Adrenal gland (tissue), 5 donors: ENCODE measurements at regions not wholly inside any gene's neighbourhood (a gene's known extent, or its start where the extent isn't known, plus 50 kb on each side); places are given as distances from the start of the nearest gene placed in this dataset.

ENCODE experiments used
- CTCF ChIP-seq, 6 experiments: fragments of 450-650 bp in 4 of 6; fragments of 200-600 bp in 2 of 6; sonication (generic) in 1 of 6; IDR thresholded peaks; 1 replicate in 5 of 6; 2 replicates in 1 of 6; pipeline versions ENCODE4 v1.5.1 to v1.8.0; 2016 to 2021; ENCODE audit warnings: antibody characterized with exemption in 6 of 6, mild to moderate bottlenecking in 2 of 6, moderate library complexity in 1 of 6
- POLR2A ChIP-seq, 2 donors: fragments of 450-650 bp; IDR thresholded peaks; one replicate each; pipeline ENCODE4 v1.6.1; 2017; ENCODE audit warnings: antibody characterized with exemption in 2 of 2, mild to moderate bottlenecking in 2 of 2, moderate library complexity in 1 of 2
- donor health status: DM: no; HTN: no; CAD: no.

- TF ChIP-seq CTCF (IDR thresholded peaks at IDR 0.05) (no peak), POLR2A (IDR thresholded peaks at IDR 0.05) (no peak)
Measured at GRCh38 chrX:98263135-98263534, 1379.4 kb downstream of the RPA4 start.
